ENCODE measurements at regions not wholly inside any gene's neighbourhood (a gene's known extent, or its start where the extent isn't known, plus 50 kb on each side); places are given as distances from the start of the nearest gene placed in this dataset.

GRCh38 chr1:229971141-229971540 is 95.9 kb upstream of the GALNT2 start:
- TF ChIP-seq CTCF (IDR thresholded peaks at IDR 0.05; ENCODE audit: low read depth, low read length) (no peak), EZH2phosphoT487 (IDR thresholded peaks at IDR 0.05; ENCODE audit: low read depth) (no peak)

Data from OCI-LY3 (cell line).